HL-60 (cell line): ENCODE measurements at regions not wholly inside any gene's neighbourhood (a gene's known extent, or its start where the extent isn't known, plus 50 kb on each side); places are given as distances from the start of the nearest gene placed in this dataset.

ENCODE experiments used
- DNase-seq, 2 experiments: peaks; one replicate each; pipeline ENCODE4 v3.0.0-alpha.2; 2010 to 2020; ENCODE audit warnings: low read depth in 1 of 2, low spot score in 1 of 2
- H3K27ac ChIP-seq: fragments of 250-450 bp; sonication (Bioruptor Pico); replicated peaks from 2 replicates; pipeline ENCODE4 v1.5.1; 2020; ENCODE audit warnings: mild to moderate bottlenecking, moderate library complexity
- H3K27me3 ChIP-seq: fragments of 250-450 bp; sonication (Bioruptor Pico); 2 replicates; pipeline ENCODE4 v1.5.1; 2021; ENCODE audit warnings: mild to moderate bottlenecking, moderate library complexity; ENCODE audit not compliant: insufficient read depth, poor library complexity, severe bottlenecking
- H3K4me3 ChIP-seq: replicated peaks from 2 replicates; pipeline ENCODE4 v1.5.1; 2011; ENCODE audit warnings: mild to moderate bottlenecking, control low read depth, low read length; ENCODE audit not compliant: insufficient read depth
- CTCF ChIP-seq: IDR thresholded peaks from one replicate; pipeline ENCODE4 v1.5.1; 2011; ENCODE audit warnings: low read length, control low read depth, inconsistent platforms; ENCODE audit not compliant: insufficient read depth
- GABPA ChIP-seq: IDR thresholded peaks from 2 replicates; pipeline ENCODE4 v1.6.1; 2012; ENCODE audit warnings: low read depth
- POLR2AphosphoS5 ChIP-seq: IDR thresholded peaks from 2 replicates; pipeline ENCODE4 v1.6.1; 2012; ENCODE audit warnings: low read depth
- SPI1 ChIP-seq: IDR thresholded peaks from 2 replicates; pipeline ENCODE4 v1.6.1; 2012; ENCODE audit warnings: low read depth, mild to moderate bottlenecking, borderline replicate concordance
- TF ChIP-seq, protein P1 (sequence below): IDR thresholded peaks from 2 replicates; pipeline ENCODE4 v1.6.1; 2012; ENCODE audit warnings: low read depth; ENCODE audit not compliant: insufficient replicate concordance

DNA sequence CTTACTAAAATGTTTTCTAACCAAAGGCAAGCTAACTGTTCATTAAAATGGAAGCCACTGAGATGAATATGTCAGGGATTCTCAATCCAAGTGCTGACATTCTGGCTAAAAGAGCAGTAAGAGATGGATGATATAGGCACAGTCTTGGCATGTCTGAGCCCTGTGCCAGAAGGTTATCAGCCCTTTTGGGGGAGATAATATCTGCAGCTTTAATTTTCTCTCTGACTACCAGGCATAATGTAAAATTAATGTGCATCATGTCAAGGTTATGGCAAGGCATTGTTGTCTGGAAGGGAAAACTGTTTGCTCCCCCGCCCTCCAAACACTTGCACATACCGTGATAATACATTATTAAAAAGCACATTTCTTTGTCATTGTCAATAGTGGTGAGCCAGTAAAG lies 609.8 kb downstream of the ZNF608 start:
- no peak for DNase-seq
- Histone ChIP-seq H3K27ac (no peak overlapping the region), H3K27me3 (no peaks in the 10 kb centered on the region), H3K4me3 (no peak overlapping the region)
- TF ChIP-seq GABPA = no peak
- TF ChIP-seq POLR2AphosphoS5 = no peak
- TF ChIP-seq, protein P1, sequence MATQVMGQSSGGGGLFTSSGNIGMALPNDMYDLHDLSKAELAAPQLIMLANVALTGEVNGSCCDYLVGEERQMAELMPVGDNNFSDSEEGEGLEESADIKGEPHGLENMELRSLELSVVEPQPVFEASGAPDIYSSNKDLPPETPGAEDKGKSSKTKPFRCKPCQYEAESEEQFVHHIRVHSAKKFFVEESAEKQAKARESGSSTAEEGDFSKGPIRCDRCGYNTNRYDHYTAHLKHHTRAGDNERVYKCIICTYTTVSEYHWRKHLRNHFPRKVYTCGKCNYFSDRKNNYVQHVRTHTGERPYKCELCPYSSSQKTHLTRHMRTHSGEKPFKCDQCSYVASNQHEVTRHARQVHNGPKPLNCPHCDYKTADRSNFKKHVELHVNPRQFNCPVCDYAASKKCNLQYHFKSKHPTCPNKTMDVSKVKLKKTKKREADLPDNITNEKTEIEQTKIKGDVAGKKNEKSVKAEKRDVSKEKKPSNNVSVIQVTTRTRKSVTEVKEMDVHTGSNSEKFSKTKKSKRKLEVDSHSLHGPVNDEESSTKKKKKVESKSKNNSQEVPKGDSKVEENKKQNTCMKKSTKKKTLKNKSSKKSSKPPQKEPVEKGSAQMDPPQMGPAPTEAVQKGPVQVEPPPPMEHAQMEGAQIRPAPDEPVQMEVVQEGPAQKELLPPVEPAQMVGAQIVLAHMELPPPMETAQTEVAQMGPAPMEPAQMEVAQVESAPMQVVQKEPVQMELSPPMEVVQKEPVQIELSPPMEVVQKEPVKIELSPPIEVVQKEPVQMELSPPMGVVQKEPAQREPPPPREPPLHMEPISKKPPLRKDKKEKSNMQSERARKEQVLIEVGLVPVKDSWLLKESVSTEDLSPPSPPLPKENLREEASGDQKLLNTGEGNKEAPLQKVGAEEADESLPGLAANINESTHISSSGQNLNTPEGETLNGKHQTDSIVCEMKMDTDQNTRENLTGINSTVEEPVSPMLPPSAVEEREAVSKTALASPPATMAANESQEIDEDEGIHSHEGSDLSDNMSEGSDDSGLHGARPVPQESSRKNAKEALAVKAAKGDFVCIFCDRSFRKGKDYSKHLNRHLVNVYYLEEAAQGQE = no peak
- no peak for TF ChIP-seq CTCF
- TF ChIP-seq SPI1 = no peak

DNA sequence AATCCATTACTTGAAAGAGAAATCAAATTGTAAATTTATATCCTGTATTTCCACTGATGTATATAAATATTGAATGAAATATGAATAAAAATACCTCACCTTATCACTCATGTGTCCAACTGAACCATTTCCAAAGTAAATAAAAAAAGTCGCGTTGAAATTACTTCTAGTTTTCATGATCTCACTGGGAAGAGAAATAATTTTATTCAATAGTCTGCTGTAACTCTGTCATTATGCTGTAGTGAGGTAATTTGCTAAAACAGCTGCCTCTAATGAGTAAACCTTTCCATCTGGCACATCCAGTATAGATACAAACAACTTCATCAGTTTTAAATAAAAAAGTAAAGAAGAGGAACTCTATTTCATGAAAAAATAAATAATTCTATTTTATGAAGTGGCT lies 611.5 kb downstream of the ZNF608 start:
- Histone ChIP-seq H3K4me3 (no peak overlapping the region), H3K27me3 (no peaks in the 10 kb centered on the region), H3K27ac (no peak overlapping the region)
- TF ChIP-seq POLR2AphosphoS5 (no peak), GABPA (no peak), CTCF (no peak), SPI1 (no peak)
- TF ChIP-seq, protein P1 = no peak
- DNase-seq = no peak

GRCh38 chr5:124133406-124133805 lies 613.0 kb downstream of the ZNF608 start:
- TF ChIP-seq CTCF (no peak), GABPA (no peak), POLR2AphosphoS5 (no peak), SPI1 (no peak)
- TF ChIP-seq, protein P1 = no peak
- Histone ChIP-seq H3K27me3 (no peaks in the 10 kb centered on the region), H3K27ac (no peak overlapping the region), H3K4me3 (no peak overlapping the region)
- DNase-seq = no peak
